Nephron (organoid): ENCODE measurements at regions not wholly inside any gene's neighbourhood (a gene's known extent, or its start where the extent isn't known, plus 50 kb on each side); places are given as distances from the start of the nearest gene placed in this dataset.

ENCODE experiments used
- H3K27ac Mint-ChIP-seq, 3 experiments: 2 replicates each; pipeline ENCODE4 v1.8.0; 2020; ENCODE audit warnings: mixed read lengths in 3 of 3, mild to moderate bottlenecking in 2 of 3, moderate library complexity in 1 of 3
- H3K27me3 Mint-ChIP-seq: 2 replicates; pipeline ENCODE4 v1.8.0; 2021; ENCODE audit warnings: low read depth, mild to moderate bottlenecking, moderate library complexity, mixed read lengths
- H3K36me3 Mint-ChIP-seq: 2 replicates; pipeline ENCODE4 v1.8.0; 2020; ENCODE audit warnings: low read depth, mixed read lengths
- H3K4me1 Mint-ChIP-seq: 2 replicates; pipeline ENCODE4 v1.8.0; 2020; ENCODE audit warnings: mixed read lengths
- H3K4me3 Mint-ChIP-seq, 3 experiments: 2 replicates each; pipeline ENCODE4 v1.8.0; 2020; ENCODE audit warnings: mild to moderate bottlenecking in 3 of 3, mixed read lengths in 3 of 3, moderate library complexity in 2 of 3
- H3K9me3 Mint-ChIP-seq: 2 replicates; pipeline ENCODE4 v1.8.0; 2020; ENCODE audit warnings: mixed read lengths
- CTCF ChIP-seq, 3 experiments: fragments of 200-600 bp; sonication (generic); IDR thresholded peaks; one replicate each; pipeline ENCODE4 v1.5.0; 2021; ENCODE audit warnings: antibody characterized with exemption in 3 of 3; ENCODE audit not compliant: unreplicated experiment in 3 of 3

- H3K4me3 Mint-ChIP-seq: no peak overlapping the region
- H3K9me3 Mint-ChIP-seq: no peaks in the 10 kb centered on the region
- no peaks in the 10 kb centered on the region for H3K36me3 Mint-ChIP-seq
- no peak for TF ChIP-seq CTCF (IDR thresholded peaks at IDR 0.05; ENCODE audit: unreplicated experiment in 3 of 3)
- no peak overlapping the region for H3K27ac Mint-ChIP-seq
- no peaks in the 10 kb centered on the region for H3K4me1 Mint-ChIP-seq
- H3K27me3 Mint-ChIP-seq: peaks cover 14% of the 10 kb centered on the region
Observed at GRCh38 chr2:2909086-2910035, 468.3 kb downstream of the EIPR1 start.

- no peaks in the 10 kb centered on the region for H3K36me3 Mint-ChIP-seq
- no peaks in the 10 kb centered on the region for H3K4me1 Mint-ChIP-seq
- H3K9me3 Mint-ChIP-seq: no peaks in the 10 kb centered on the region
- TF ChIP-seq CTCF (IDR thresholded peaks at IDR 0.05; ENCODE audit: unreplicated experiment in 3 of 3): no peak
- peaks cover 14% of the 10 kb centered on the region for H3K27me3 Mint-ChIP-seq
- no peak overlapping the region for H3K27ac Mint-ChIP-seq
- H3K4me3 Mint-ChIP-seq: no peak overlapping the region
Observed at GRCh38 chr2:2906091-2906490, 471.5 kb downstream of the EIPR1 start.

GRCh38 chr2:2904721-2905350, 472.8 kb downstream of the EIPR1 start:
- Mint-ChIP-seq H3K36me3 (no peaks in the 10 kb centered on the region), H3K9me3 (no peaks in the 10 kb centered on the region), H3K4me1 (no peaks in the 10 kb centered on the region), H3K4me3 (no peak overlapping the region), H3K27ac (no peak overlapping the region), H3K27me3 (peaks cover 10% of the 10 kb centered on the region)
- TF ChIP-seq CTCF (IDR thresholded peaks at IDR 0.05; ENCODE audit: unreplicated experiment in 3 of 3): no peak

- H3K9me3 Mint-ChIP-seq: no peaks in the 10 kb centered on the region
- H3K36me3 Mint-ChIP-seq: no peaks in the 10 kb centered on the region
- H3K27me3 Mint-ChIP-seq: peaks cover 6% of the 10 kb centered on the region
- TF ChIP-seq CTCF (IDR thresholded peaks at IDR 0.05; ENCODE audit: unreplicated experiment in 3 of 3): no peak
- H3K27ac Mint-ChIP-seq: no peak overlapping the region
- H3K4me3 Mint-ChIP-seq: no peak overlapping the region
- H3K4me1 Mint-ChIP-seq: no peaks in the 10 kb centered on the region
Observed at GRCh38 chr2:2902547-2903281, 474.9 kb downstream of the EIPR1 start.

- Mint-ChIP-seq H3K9me3 (no peaks in the 10 kb centered on the region), H3K4me3 (no peak overlapping the region)
Observed at GRCh38 chr2:2901384-2902345, 476.0 kb downstream of the EIPR1 start.

More at GRCh38 chr2:2901384-2902345, 476.0 kb downstream of the EIPR1 start:
- no peaks in the 10 kb centered on the region for H3K36me3 Mint-ChIP-seq
- H3K4me1 Mint-ChIP-seq: no peaks in the 10 kb centered on the region
- peaks cover 6% of the 10 kb centered on the region for H3K27me3 Mint-ChIP-seq
- no peak for TF ChIP-seq CTCF (IDR thresholded peaks at IDR 0.05; ENCODE audit: unreplicated experiment in 3 of 3)
- H3K27ac Mint-ChIP-seq: no peak overlapping the region
